DMS153 (cell line): ENCODE measurements at regions not wholly inside any gene's neighbourhood (a gene's known extent, or its start where the extent isn't known, plus 50 kb on each side); places are given as distances from the start of the nearest gene placed in this dataset.
"Not testable (repeated sequence)": the region's sequence is repeated elsewhere in the genome, so short reads cannot be mapped to it uniquely, and the experiment has no call there.

Experiments
- DNase-seq: peaks from one replicate; lab custom pipeline; 2025; lab: John Stamatoyannopoulos, UW

GRCh38 chr5:66234241-66234640 is 90.1 kb downstream of the SREK1 start:
- DNase-seq = no peak

- DNase-seq = no peak
Measured at GRCh38 chr5:66238435-66238834, 94.3 kb downstream of the SREK1 start.

GRCh38 chr5:66239034-66239433 is 94.9 kb downstream of the SREK1 start:
- no peak for DNase-seq

- no peak for DNase-seq
Measured at GRCh38 chr5:66241136-66241825, 97.2 kb downstream of the SREK1 start.

- no peak for DNase-seq
Measured at GRCh38 chr5:66242050-66242715, 98.1 kb downstream of the SREK1 start.

GRCh38 chr5:66246608-66247007 is 102.5 kb downstream of the SREK1 start:
- DNase-seq = no peak

GRCh38 chr5:66247176-66247960 is 103.3 kb downstream of the SREK1 start:
- no peak for DNase-seq

GRCh38 chr5:66248874-66249273 is 104.8 kb downstream of the SREK1 start:
- DNase-seq = no peak

- no peak for DNase-seq
Measured at GRCh38 chr5:66249920-66250319, 105.8 kb downstream of the SREK1 start.

GRCh38 chr5:66252849-66253248 is 108.7 kb downstream of the SREK1 start:
- no peak for DNase-seq

GRCh38 chr5:66255714-66256113 is 111.6 kb downstream of the SREK1 start:
- DNase-seq = no peak

- DNase-seq = no peak
Measured at GRCh38 chr5:66273121-66273520, 129.0 kb downstream of the SREK1 start.

GRCh38 chr5:66276986-66277385 is 132.9 kb downstream of the SREK1 start:
- DNase-seq = no peak

GRCh38 chr5:66277981-66278380 is 133.9 kb downstream of the SREK1 start:
- DNase-seq = no peak

GRCh38 chr5:66281294-66281693 is 137.2 kb downstream of the SREK1 start:
- DNase-seq = no peak

GRCh38 chr5:66284588-66285342 is 140.7 kb downstream of the SREK1 start:
- no peak for DNase-seq

GRCh38 chr5:66285343-66285922 is 141.3 kb downstream of the SREK1 start:
- no peak for DNase-seq

- DNase-seq = no peak
Measured at GRCh38 chr5:66291771-66292170, 147.7 kb downstream of the SREK1 start.

- DNase-seq = not testable (repeated sequence)
Measured at GRCh38 chr5:66293851-66294250, 149.8 kb downstream of the SREK1 start.

GRCh38 chr5:66299463-66299862 is 155.4 kb downstream of the SREK1 start:
- no peak for DNase-seq

- DNase-seq = no peak
Measured at GRCh38 chr5:66302344-66302743, 158.2 kb downstream of the SREK1 start.
